WTC11 (cell line): ENCODE measurements at regions not wholly inside any gene's neighbourhood (a gene's known extent, or its start where the extent isn't known, plus 50 kb on each side); places are given as distances from the start of the nearest gene placed in this dataset.

Experiments
- ELF4 ChIP-seq: sonication (generic); formaldehyde crosslinking; IDR thresholded peaks from 2 replicates; pipeline ENCODE4 v1.8.1; 2022; ENCODE audit warnings: low read depth, mild to moderate bottlenecking, moderate library complexity, missing genetic modification reagents
- HMGA2 ChIP-seq: fragments of 250-450 bp; sonication (Bioruptor Pico); IDR thresholded peaks from 2 replicates; pipeline ENCODE4 v1.4.0; 2021; ENCODE audit warnings: mild to moderate bottlenecking, moderate library complexity
- TF ChIP-seq, protein P1 (sequence below): sonication (generic); formaldehyde crosslinking; IDR thresholded peaks from 2 replicates; pipeline ENCODE4 v1.8.1; 2022; ENCODE audit warnings: low read depth, missing genetic modification reagents, borderline replicate concordance

DNA sequence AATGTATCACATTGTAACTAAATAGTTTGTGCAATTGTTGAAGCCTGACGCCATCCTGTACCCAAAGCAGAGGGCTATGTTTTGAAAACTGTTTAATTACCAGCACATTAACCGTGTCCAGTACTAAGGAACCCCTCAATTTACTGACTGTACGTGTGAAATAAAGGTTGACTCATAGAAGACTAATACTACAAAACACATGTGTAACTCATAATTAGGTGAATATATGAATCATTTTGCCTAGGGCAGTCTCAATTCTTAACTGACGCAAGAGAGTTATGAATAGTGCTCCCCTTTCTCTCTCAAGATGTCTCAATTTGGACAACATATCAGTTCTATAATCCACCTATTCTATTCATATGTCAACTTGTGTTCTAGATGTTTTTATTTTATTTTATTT lies 558.4 kb downstream of the PRDM9 start:
- TF ChIP-seq ELF4 (CRISPR knock-in tag) = no peak
- no peak for TF ChIP-seq HMGA2 (CRISPR knock-in tag)
- TF ChIP-seq, protein P1, sequence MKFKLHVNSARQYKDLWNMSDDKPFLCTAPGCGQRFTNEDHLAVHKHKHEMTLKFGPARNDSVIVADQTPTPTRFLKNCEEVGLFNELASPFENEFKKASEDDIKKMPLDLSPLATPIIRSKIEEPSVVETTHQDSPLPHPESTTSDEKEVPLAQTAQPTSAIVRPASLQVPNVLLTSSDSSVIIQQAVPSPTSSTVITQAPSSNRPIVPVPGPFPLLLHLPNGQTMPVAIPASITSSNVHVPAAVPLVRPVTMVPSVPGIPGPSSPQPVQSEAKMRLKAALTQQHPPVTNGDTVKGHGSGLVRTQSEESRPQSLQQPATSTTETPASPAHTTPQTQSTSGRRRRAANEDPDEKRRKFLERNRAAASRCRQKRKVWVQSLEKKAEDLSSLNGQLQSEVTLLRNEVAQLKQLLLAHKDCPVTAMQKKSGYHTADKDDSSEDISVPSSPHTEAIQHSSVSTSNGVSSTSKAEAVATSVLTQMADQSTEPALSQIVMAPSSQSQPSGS (CRISPR knock-in tag) = no peak
